H9 (cell line): ENCODE measurements at regions not wholly inside any gene's neighbourhood (a gene's known extent, or its start where the extent isn't known, plus 50 kb on each side); places are given as distances from the start of the nearest gene placed in this dataset.
A peak's percentile ranks its signal among the peaks of the same experiment; 100 is the strongest.

ENCODE experiments used
- DNase-seq: peaks from one replicate; pipeline ENCODE4 v3.0.0-alpha.2; 2017
- H2AFZ ChIP-seq: one replicate; pipeline ENCODE4 v1.6.1; 2013; ENCODE audit warnings: mild to moderate bottlenecking, low read length, control low read depth, moderate library complexity
- H2AK5ac ChIP-seq: 2 replicates; pipeline ENCODE4 v1.6.1; 2013; ENCODE audit warnings: low read length, control low read depth, mixed read lengths; ENCODE audit not compliant: insufficient read length
- H2BK120ac ChIP-seq: one replicate; pipeline ENCODE4 v1.6.1; 2013; ENCODE audit warnings: low read depth, mild to moderate bottlenecking, low read length, control low read depth, inconsistent platforms; ENCODE audit not compliant: poor library complexity, severe bottlenecking
- H2BK12ac ChIP-seq: 2 replicates; pipeline ENCODE4 v1.6.1; 2013; ENCODE audit warnings: low read length, control low read depth, mixed read lengths, low read depth; ENCODE audit not compliant: insufficient read length
- H2BK15ac ChIP-seq: 2 replicates; pipeline ENCODE4 v1.6.1; 2013; ENCODE audit warnings: low read depth, low read length, control low read depth
- H2BK20ac ChIP-seq: one replicate; pipeline ENCODE4 v1.6.1; 2013; ENCODE audit warnings: low read depth, mild to moderate bottlenecking, low read length, control low read depth, inconsistent platforms; ENCODE audit not compliant: poor library complexity, severe bottlenecking
- H2BK5ac ChIP-seq: 2 replicates; pipeline ENCODE4 v1.6.1; 2013; ENCODE audit warnings: low read length, control low read depth, mixed read lengths; ENCODE audit not compliant: insufficient read length
- H3K14ac ChIP-seq: 2 replicates; pipeline ENCODE4 v1.6.1; 2013; ENCODE audit warnings: low read length, control low read depth; ENCODE audit not compliant: insufficient read depth
- H3K18ac ChIP-seq: 2 replicates; pipeline ENCODE4 v1.6.1; 2013; ENCODE audit warnings: low read depth, mild to moderate bottlenecking, mixed read lengths, low read length, control low read depth; ENCODE audit not compliant: insufficient read length
- H3K23ac ChIP-seq: 2 replicates; pipeline ENCODE4 v1.6.1; 2013; ENCODE audit warnings: low read length, control low read depth, mixed read lengths, low read depth; ENCODE audit not compliant: insufficient read length
- H3K23me2 ChIP-seq: 2 replicates; pipeline ENCODE4 v1.6.1; 2013; ENCODE audit warnings: low read depth, mild to moderate bottlenecking, mixed read lengths, low read length, control low read depth; ENCODE audit not compliant: insufficient read length, poor library complexity, severe bottlenecking
- H3K27ac ChIP-seq: 2 replicates; pipeline ENCODE4 v1.5.1; 2013; ENCODE audit warnings: low read length, control low read depth, mixed read lengths, low read depth; ENCODE audit not compliant: insufficient read length
- H3K27me3 ChIP-seq: 2 replicates; pipeline ENCODE4 v1.6.1; 2013; ENCODE audit warnings: low read length, control low read depth, inconsistent platforms; ENCODE audit not compliant: insufficient read depth
- H3K4ac ChIP-seq: 2 replicates; pipeline ENCODE4 v1.6.1; 2013; ENCODE audit warnings: low read depth, mild to moderate bottlenecking, control low read depth, inconsistent platforms, low read length, moderate library complexity
- H3K4me1 ChIP-seq: 2 replicates; pipeline ENCODE4 v1.6.1; 2013; ENCODE audit warnings: low read length, control low read depth, inconsistent platforms; ENCODE audit not compliant: insufficient read depth
- H3K4me2 ChIP-seq: 2 replicates; pipeline ENCODE4 v1.6.1; 2013; ENCODE audit warnings: low read length, control low read depth, mixed read lengths; ENCODE audit not compliant: insufficient read length, insufficient read depth
- H3K56ac ChIP-seq: 2 replicates; pipeline ENCODE4 v1.6.1; 2013; ENCODE audit warnings: low read depth, mild to moderate bottlenecking, mixed read lengths, low read length, control low read depth; ENCODE audit not compliant: insufficient read length
- H3K79me1 ChIP-seq: 2 replicates; pipeline ENCODE4 v1.6.1; 2013; ENCODE audit warnings: low read depth, mild to moderate bottlenecking, moderate library complexity, low read length, control low read depth, inconsistent platforms; ENCODE audit not compliant: insufficient read depth, poor library complexity, severe bottlenecking
- H3K79me2 ChIP-seq: 2 replicates; pipeline ENCODE4 v1.6.1; 2013; ENCODE audit warnings: low read length, control low read depth, inconsistent platforms; ENCODE audit not compliant: insufficient read depth
- H3K9ac ChIP-seq: 2 replicates; pipeline ENCODE4 v1.6.1; 2013; ENCODE audit warnings: low read length, control low read depth, mixed read lengths; ENCODE audit not compliant: insufficient read length; ENCODE audit errors: extremely low read depth
- H3K9me3 ChIP-seq: one replicate; pipeline ENCODE4 v1.6.1; 2013; ENCODE audit warnings: low read depth, low read length, inconsistent platforms; ENCODE audit not compliant: control insufficient read depth
- H3T11ph ChIP-seq: one replicate; pipeline ENCODE4 v1.6.1; 2013; ENCODE audit warnings: mild to moderate bottlenecking, low read length, control low read depth, inconsistent platforms
- H4K20me1 ChIP-seq: one replicate; pipeline ENCODE4 v1.6.1; 2013; ENCODE audit not compliant: control insufficient read depth, insufficient read length, insufficient read depth
- H4K5ac ChIP-seq: 2 replicates; pipeline ENCODE4 v1.6.1; 2013; ENCODE audit warnings: low read depth, mild to moderate bottlenecking, mixed read lengths, low read length, control low read depth; ENCODE audit not compliant: insufficient read length
- H4K8ac ChIP-seq: replicated peaks from 2 replicates; pipeline ENCODE4 v1.6.1; 2013; ENCODE audit warnings: low read length, control low read depth, mixed read lengths, low read depth; ENCODE audit not compliant: insufficient read length
- H4K91ac ChIP-seq: 2 replicates; pipeline ENCODE4 v1.6.1; 2013; ENCODE audit warnings: low read depth, mild to moderate bottlenecking, moderate library complexity, mixed read lengths, low read length, control low read depth; ENCODE audit not compliant: insufficient read length
- H3K27ac Mint-ChIP-seq, 3 experiments: 2 replicates in 2 of 3; 3 replicates in 1 of 3; pipeline ENCODE4 v1.8.0; 2020 to 2021; ENCODE audit warnings: mixed read lengths in 3 of 3, mild to moderate bottlenecking in 1 of 3, moderate library complexity in 1 of 3
- H3K27me3 Mint-ChIP-seq: 2 replicates; pipeline ENCODE4 v1.8.0; 2021; ENCODE audit warnings: low read depth, mild to moderate bottlenecking, moderate library complexity, mixed read lengths
- H3K36me3 Mint-ChIP-seq, 3 experiments: 2 replicates in 2 of 3; 3 replicates in 1 of 3; pipeline ENCODE4 v1.8.0; 2020 to 2021; ENCODE audit warnings: low read depth in 3 of 3, mixed read lengths in 3 of 3; ENCODE audit not compliant: insufficient read depth in 1 of 3
- H3K4me1 Mint-ChIP-seq, 2 experiments: 2 replicates each; pipeline ENCODE4 v1.8.0; 2020; ENCODE audit warnings: mixed read lengths in 2 of 2
- H3K4me3 Mint-ChIP-seq, 2 experiments: 2 replicates in 1 of 2; 3 replicates in 1 of 2; pipeline ENCODE4 v1.8.0; 2020 to 2021; ENCODE audit warnings: mild to moderate bottlenecking in 2 of 2, mixed read lengths in 2 of 2, moderate library complexity in 1 of 2
- H3K9me3 Mint-ChIP-seq, 2 experiments: 2 replicates in 1 of 2; 3 replicates in 1 of 2; pipeline ENCODE4 v1.8.0; 2020; ENCODE audit warnings: mild to moderate bottlenecking in 2 of 2, mixed read lengths in 2 of 2, moderate library complexity in 1 of 2
- CTCF ChIP-seq: fragments of 200-600 bp; sonication (generic); conservative IDR thresholded peaks from 3 replicates; pipeline ENCODE4 v1.8.0; 2021; ENCODE audit warnings: antibody characterized with exemption, mild to moderate bottlenecking
- WGBS: extraction: QIAGEN DNeasy Blood & Tissue Kit; methylation state at CpG from one replicate; pipeline ENCODE4 v1.1.7; 2013; ENCODE audit warnings: missing lambda C conversion rate, low lambda C conversion rate, mixed read lengths; ENCODE audit not compliant: insufficient read length; ENCODE audit errors: extremely low coverage; 5-methylcytosine and 5-hydroxymethylcytosine counted together

GRCh38 chr6:152821525-152821924 lies 70.9 kb downstream of the VIP start:
- no peak overlapping the region for H3K56ac ChIP-seq
- H2BK12ac ChIP-seq: no peak overlapping the region
- peak; percentile 36 for DNase-seq
- H3K27me3 Mint-ChIP-seq: no peaks in the 10 kb centered on the region
- H3K23ac ChIP-seq: no peak overlapping the region
- H2AFZ ChIP-seq: peak overlapping the region; percentile 36
- no peaks in the 10 kb centered on the region; the same call in 1 of the 2 replicates for H3K4me1 ChIP-seq
- no peaks in the 10 kb centered on the region for H3K27me3 ChIP-seq
- H2BK15ac ChIP-seq: no peak overlapping the region
- H3K18ac ChIP-seq: no peak overlapping the region
- no CpG with 5 or more reads among the region's 4 CpGs for WGBS
- H3K4me1 Mint-ChIP-seq: peaks cover 5% of the 10 kb centered on the region in 2 experiments; a peak in 3 of 4 replicates
- H3K36me3 Mint-ChIP-seq: no peaks in the 10 kb centered on the region
- H3K9me3 ChIP-seq: no peaks in the 10 kb centered on the region
- no peak overlapping the region for H2BK20ac ChIP-seq
- H4K8ac ChIP-seq: no peak overlapping the region
- no peak overlapping the region for H2AK5ac ChIP-seq
- no peaks in the 10 kb centered on the region for H3K9me3 Mint-ChIP-seq
- H2BK120ac ChIP-seq: no peak overlapping the region
- H4K20me1 ChIP-seq: no peaks in the 10 kb centered on the region
- no peak overlapping the region for H3K14ac ChIP-seq
- H3K9ac ChIP-seq: no peak overlapping the region
- H3K27ac ChIP-seq: no peak overlapping the region
- no peak overlapping the region for H3K4me3 Mint-ChIP-seq
- peak; percentile 41 for TF ChIP-seq CTCF
- H3K4me2 ChIP-seq: no peak overlapping the region
- no peak overlapping the region for H3K4ac ChIP-seq
- no peak overlapping the region for H2BK5ac ChIP-seq
- H3K79me1 ChIP-seq: no peaks in the 10 kb centered on the region
- no peaks in the 10 kb centered on the region for H3K79me2 ChIP-seq
- no peaks in the 10 kb centered on the region for H3K23me2 ChIP-seq
- no peak overlapping the region for H4K91ac ChIP-seq
- no peak overlapping the region for H4K5ac ChIP-seq
- peak overlapping the region in 2 of 3 experiments; percentile 71 to 73; a peak in 3 of 7 replicates for H3K27ac Mint-ChIP-seq
- no peak overlapping the region for H3T11ph ChIP-seq
